NCI-H748 (cell line): ENCODE measurements at regions not wholly inside any gene's neighbourhood (a gene's known extent, or its start where the extent isn't known, plus 50 kb on each side); places are given as distances from the start of the nearest gene placed in this dataset.

ENCODE experiments used
- DNase-seq: peaks from one replicate; lab custom pipeline; 2025; ENCODE audit not compliant: unreplicated experiment; lab: John Stamatoyannopoulos, UW

- no peak for DNase-seq
These were observed 56.1 kb upstream of the ELMO1 start for GRCh38 chr7:37504801-37505200.

GRCh38 chr7:37505750-37506353 is 57.2 kb upstream of the ELMO1 start:
- DNase-seq: no peak

- no peak for DNase-seq
These were observed 59.5 kb upstream of the ELMO1 start for GRCh38 chr7:37508118-37508517.

- no peak for DNase-seq
These were observed 61.5 kb upstream of the ELMO1 start for GRCh38 chr7:37510043-37510634.

- DNase-seq: no peak
These were observed 63.3 kb upstream of the ELMO1 start for GRCh38 chr7:37511915-37512314.

GRCh38 chr7:37514497-37514896 is 65.8 kb upstream of the ELMO1 start:
- DNase-seq: no peak

- no peak for DNase-seq
These were observed 68.0 kb upstream of the ELMO1 start for GRCh38 chr7:37516664-37517063.

GRCh38 chr7:37518266-37518665 is 69.6 kb upstream of the ELMO1 start:
- no peak for DNase-seq

GRCh38 chr7:37524056-37524455 is 75.4 kb upstream of the ELMO1 start:
- DNase-seq: no peak

- DNase-seq: no peak
These were observed 76.1 kb upstream of the ELMO1 start for GRCh38 chr7:37524797-37525196.

- DNase-seq: no peak
These were observed 78.0 kb upstream of the ELMO1 start for GRCh38 chr7:37526623-37527022.

GRCh38 chr7:37527109-37527508 is 78.4 kb upstream of the ELMO1 start:
- DNase-seq: no peak

- DNase-seq: no peak
These were observed 82.6 kb upstream of the ELMO1 start for GRCh38 chr7:37531225-37531624.

- no peak for DNase-seq
These were observed 84.0 kb upstream of the ELMO1 start for GRCh38 chr7:37532636-37533035.

- peak; percentile 53 for DNase-seq
These were observed 86.4 kb upstream of the ELMO1 start for GRCh38 chr7:37534893-37535610.

- no peak for DNase-seq
These were observed 87.2 kb upstream of the ELMO1 start for GRCh38 chr7:37535841-37536240.

- no peak for DNase-seq
These were observed 88.0 kb upstream of the ELMO1 start for GRCh38 chr7:37536706-37537105.

- DNase-seq: no peak
These were observed 88.8 kb upstream of the ELMO1 start for GRCh38 chr7:37537439-37537838.

GRCh38 chr7:37538945-37539344 is 90.3 kb upstream of the ELMO1 start:
- DNase-seq: no peak

- no peak for DNase-seq
These were observed 92.3 kb upstream of the ELMO1 start for GRCh38 chr7:37540917-37541316.

- no peak for DNase-seq
These were observed 93.3 kb upstream of the ELMO1 start for GRCh38 chr7:37541810-37542443.
